Hippocampal formation (tissue), 2 donors: ENCODE measurements at regions not wholly inside any gene's neighbourhood (a gene's known extent, or its start where the extent isn't known, plus 50 kb on each side); places are given as distances from the start of the nearest gene placed in this dataset.
"Not testable (repeated sequence)": the region's sequence is repeated elsewhere in the genome, so short reads cannot be mapped to it uniquely, and the experiment has no call there.

Source experiments
- DNase-seq, 2 donors: peaks; one replicate each; lab custom pipeline; 2025; lab: John Stamatoyannopoulos, UW

- no peak for DNase-seq
Observed at GRCh38 chr14:22190411-22191191, 398.4 kb downstream of the DAD1 start.

GRCh38 chr14:22189881-22190280, 399.1 kb downstream of the DAD1 start:
- no peak for DNase-seq

- no peak for DNase-seq
Observed at GRCh38 chr14:22188318-22188717, 400.7 kb downstream of the DAD1 start.

- DNase-seq: no peak
Observed at GRCh38 chr14:22185789-22186188, 403.2 kb downstream of the DAD1 start.

GRCh38 chr14:22185191-22185590, 403.8 kb downstream of the DAD1 start:
- no peak for DNase-seq

- DNase-seq: no peak
Observed at GRCh38 chr14:22184830-22185168, 404.2 kb downstream of the DAD1 start.

- no peak for DNase-seq
Observed at GRCh38 chr14:22184157-22184829, 404.7 kb downstream of the DAD1 start.

GRCh38 chr14:22180045-22180444, 409.0 kb downstream of the DAD1 start:
- DNase-seq: no peak

GRCh38 chr14:22179190-22179589, 409.8 kb downstream of the DAD1 start:
- DNase-seq: no peak

- DNase-seq: no peak
Observed at GRCh38 chr14:22178333-22178839, 410.6 kb downstream of the DAD1 start.

GRCh38 chr14:22177870-22178269, 411.2 kb downstream of the DAD1 start:
- no peak for DNase-seq

GRCh38 chr14:22176957-22177356, 412.1 kb downstream of the DAD1 start:
- DNase-seq: no peak

- not testable (repeated sequence) for DNase-seq
Observed at GRCh38 chr14:22175278-22175558, 413.8 kb downstream of the DAD1 start.

GRCh38 chr14:22174412-22175277, 414.4 kb downstream of the DAD1 start:
- DNase-seq: no peak

GRCh38 chr14:22168092-22168955, 420.7 kb downstream of the DAD1 start:
- no peak for DNase-seq

- no peak for DNase-seq
Observed at GRCh38 chr14:22164616-22165015, 424.4 kb downstream of the DAD1 start.

GRCh38 chr14:22163051-22163450, 426.0 kb downstream of the DAD1 start:
- DNase-seq: no peak

- no peak for DNase-seq
Observed at GRCh38 chr14:22159957-22160356, 429.1 kb downstream of the DAD1 start.

- DNase-seq: no peak
Observed at GRCh38 chr14:22159099-22159498, 429.9 kb downstream of the DAD1 start.

GRCh38 chr14:22158560-22158959, 430.5 kb downstream of the DAD1 start:
- DNase-seq: no peak

- no peak for DNase-seq
Observed at GRCh38 chr14:22155571-22155970, 433.5 kb downstream of the DAD1 start.

GRCh38 chr14:22152903-22153302, 436.1 kb downstream of the DAD1 start:
- DNase-seq: no peak
